Gastrocnemius medialis (tissue), 4 donors: ENCODE measurements at regions not wholly inside any gene's neighbourhood (a gene's known extent, or its start where the extent isn't known, plus 50 kb on each side); places are given as distances from the start of the nearest gene placed in this dataset.

ENCODE experiments used
- POLR2A ChIP-seq, 2 donors: fragments of 450-650 bp; IDR thresholded peaks; one replicate each; pipeline ENCODE4 v1.6.1; 2017; ENCODE audit warnings: antibody characterized with exemption in 2 of 2, mild to moderate bottlenecking in 2 of 2, moderate library complexity in 2 of 2
- TF ChIP-seq, protein P1 (sequence below), 5 experiments: fragments of 450-650 bp in 3 of 5; fragments of 200-600 bp in 2 of 5; sonication (generic) in 2 of 5; IDR thresholded peaks in 4 of 5; conservative IDR thresholded peaks in 1 of 5; 1 replicate in 4 of 5; 2 replicates in 1 of 5; pipeline ENCODE4 v1.5.1; 2016 to 2019; ENCODE audit warnings: antibody characterized with exemption in 5 of 5, mild to moderate bottlenecking in 3 of 5, moderate library complexity in 3 of 5

DNA sequence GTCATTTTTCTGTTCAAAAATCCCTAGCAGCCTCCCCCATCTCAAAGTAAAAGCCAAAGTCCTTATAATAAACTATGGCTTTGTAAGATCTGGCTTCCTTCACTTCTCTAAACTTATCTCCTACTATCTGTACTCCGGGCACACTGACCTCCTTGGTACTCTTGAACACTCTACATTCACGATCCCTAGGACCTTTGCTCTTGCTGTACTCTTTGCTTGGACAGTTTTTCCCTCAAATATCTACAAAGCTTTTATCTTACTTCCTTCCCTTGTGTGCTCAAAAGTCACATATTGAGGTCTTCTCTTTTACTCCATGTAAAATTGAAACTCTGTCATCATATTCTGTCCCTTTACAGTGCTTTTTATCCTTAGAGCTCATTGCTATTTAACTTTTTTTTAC lies 616.6 kb downstream of the IRS1 start:
- TF ChIP-seq, protein P1, sequence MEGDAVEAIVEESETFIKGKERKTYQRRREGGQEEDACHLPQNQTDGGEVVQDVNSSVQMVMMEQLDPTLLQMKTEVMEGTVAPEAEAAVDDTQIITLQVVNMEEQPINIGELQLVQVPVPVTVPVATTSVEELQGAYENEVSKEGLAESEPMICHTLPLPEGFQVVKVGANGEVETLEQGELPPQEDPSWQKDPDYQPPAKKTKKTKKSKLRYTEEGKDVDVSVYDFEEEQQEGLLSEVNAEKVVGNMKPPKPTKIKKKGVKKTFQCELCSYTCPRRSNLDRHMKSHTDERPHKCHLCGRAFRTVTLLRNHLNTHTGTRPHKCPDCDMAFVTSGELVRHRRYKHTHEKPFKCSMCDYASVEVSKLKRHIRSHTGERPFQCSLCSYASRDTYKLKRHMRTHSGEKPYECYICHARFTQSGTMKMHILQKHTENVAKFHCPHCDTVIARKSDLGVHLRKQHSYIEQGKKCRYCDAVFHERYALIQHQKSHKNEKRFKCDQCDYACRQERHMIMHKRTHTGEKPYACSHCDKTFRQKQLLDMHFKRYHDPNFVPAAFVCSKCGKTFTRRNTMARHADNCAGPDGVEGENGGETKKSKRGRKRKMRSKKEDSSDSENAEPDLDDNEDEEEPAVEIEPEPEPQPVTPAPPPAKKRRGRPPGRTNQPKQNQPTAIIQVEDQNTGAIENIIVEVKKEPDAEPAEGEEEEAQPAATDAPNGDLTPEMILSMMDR (IDR thresholded peaks at IDR 0.05 in 4 of 5, conservative IDR thresholded peaks at IDR 0.05 in 1 of 5): no peak
- TF ChIP-seq POLR2A (IDR thresholded peaks at IDR 0.05): no peak
